Sigmoid colon (tissue), 4 donors: ENCODE measurements at regions not wholly inside any gene's neighbourhood (a gene's known extent, or its start where the extent isn't known, plus 50 kb on each side); places are given as distances from the start of the nearest gene placed in this dataset.

ENCODE experiments used
- POLR2A ChIP-seq, 2 donors: fragments of 450-650 bp; IDR thresholded peaks; one replicate each; pipeline ENCODE4 v1.6.1; 2016; ENCODE audit warnings: antibody characterized with exemption in 2 of 2, mild to moderate bottlenecking in 2 of 2, moderate library complexity in 2 of 2
- POLR2AphosphoS5 ChIP-seq, 4 donors: sonication (generic); formaldehyde crosslinking; IDR thresholded peaks; one replicate each; pipeline ENCODE4 v1.6.1; 2017; ENCODE audit warnings: antibody characterized with exemption in 4 of 4
- TF ChIP-seq, protein P1 (sequence below), 4 experiments: fragments of 450-650 bp in 3 of 4; fragments of 200-600 bp in 1 of 4; IDR thresholded peaks; one replicate each; pipeline ENCODE4 v1.5.1; 2016 to 2019; ENCODE audit warnings: antibody characterized with exemption in 4 of 4, mild to moderate bottlenecking in 3 of 4, moderate library complexity in 2 of 4

DNA sequence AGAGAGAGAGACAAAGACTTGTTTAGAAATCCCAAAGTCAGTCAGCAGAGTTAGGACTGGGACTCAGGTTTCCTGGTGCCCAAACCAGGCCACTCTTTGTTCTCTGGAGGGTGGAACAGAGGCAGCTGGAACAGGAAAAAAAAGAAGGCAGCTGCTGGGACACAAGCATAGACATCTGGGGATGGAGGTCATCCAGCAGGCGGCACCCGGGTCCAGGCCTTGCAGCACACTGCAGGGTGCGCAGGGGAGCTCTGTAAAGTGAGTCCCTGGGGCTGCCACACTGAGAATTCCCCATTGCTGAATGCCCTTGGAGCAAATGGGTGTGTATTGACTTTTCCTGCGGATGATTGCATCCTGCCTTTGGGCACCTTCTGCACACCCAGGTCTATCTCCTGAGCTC, 222.9 kb upstream of the CSF3R start:
- TF ChIP-seq, protein P1, sequence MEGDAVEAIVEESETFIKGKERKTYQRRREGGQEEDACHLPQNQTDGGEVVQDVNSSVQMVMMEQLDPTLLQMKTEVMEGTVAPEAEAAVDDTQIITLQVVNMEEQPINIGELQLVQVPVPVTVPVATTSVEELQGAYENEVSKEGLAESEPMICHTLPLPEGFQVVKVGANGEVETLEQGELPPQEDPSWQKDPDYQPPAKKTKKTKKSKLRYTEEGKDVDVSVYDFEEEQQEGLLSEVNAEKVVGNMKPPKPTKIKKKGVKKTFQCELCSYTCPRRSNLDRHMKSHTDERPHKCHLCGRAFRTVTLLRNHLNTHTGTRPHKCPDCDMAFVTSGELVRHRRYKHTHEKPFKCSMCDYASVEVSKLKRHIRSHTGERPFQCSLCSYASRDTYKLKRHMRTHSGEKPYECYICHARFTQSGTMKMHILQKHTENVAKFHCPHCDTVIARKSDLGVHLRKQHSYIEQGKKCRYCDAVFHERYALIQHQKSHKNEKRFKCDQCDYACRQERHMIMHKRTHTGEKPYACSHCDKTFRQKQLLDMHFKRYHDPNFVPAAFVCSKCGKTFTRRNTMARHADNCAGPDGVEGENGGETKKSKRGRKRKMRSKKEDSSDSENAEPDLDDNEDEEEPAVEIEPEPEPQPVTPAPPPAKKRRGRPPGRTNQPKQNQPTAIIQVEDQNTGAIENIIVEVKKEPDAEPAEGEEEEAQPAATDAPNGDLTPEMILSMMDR (IDR thresholded peaks at IDR 0.05) = no peak
- no peak for TF ChIP-seq POLR2A (IDR thresholded peaks at IDR 0.05)
- TF ChIP-seq POLR2AphosphoS5 (IDR thresholded peaks at IDR 0.05) = no peak
